Osteocyte (in vitro differentiated cells): ENCODE measurements at regions not wholly inside any gene's neighbourhood (a gene's known extent, or its start where the extent isn't known, plus 50 kb on each side); places are given as distances from the start of the nearest gene placed in this dataset.

Experiments
- DNase-seq: peaks from one replicate; pipeline ENCODE4 v3.0.0; 2021; ENCODE audit warnings: mixed read lengths; ENCODE audit not compliant: unreplicated experiment; ENCODE audit errors: extremely low spot score
- H3K27ac Mint-ChIP-seq: one replicate; pipeline ENCODE4 v1.8.0; 2021; ENCODE audit warnings: mild to moderate bottlenecking, mixed read lengths; ENCODE audit not compliant: unreplicated experiment
- H3K27me3 Mint-ChIP-seq: one replicate; pipeline ENCODE4 v1.8.0; 2021; ENCODE audit warnings: mixed read lengths; ENCODE audit not compliant: unreplicated experiment
- H3K36me3 Mint-ChIP-seq: one replicate; pipeline ENCODE4 v1.8.0; 2021; ENCODE audit warnings: mixed read lengths; ENCODE audit not compliant: unreplicated experiment
- H3K4me1 Mint-ChIP-seq: one replicate; pipeline ENCODE4 v1.8.0; 2021; ENCODE audit warnings: mixed read lengths; ENCODE audit not compliant: unreplicated experiment
- H3K4me3 Mint-ChIP-seq: one replicate; pipeline ENCODE4 v1.8.0; 2021; ENCODE audit warnings: mild to moderate bottlenecking, moderate library complexity, mixed read lengths; ENCODE audit not compliant: unreplicated experiment
- H3K9me3 Mint-ChIP-seq: one replicate; pipeline ENCODE4 v1.8.0; 2021; ENCODE audit warnings: mixed read lengths; ENCODE audit not compliant: unreplicated experiment
- CTCF ChIP-seq: fragments of 200-600 bp; sonication (generic); IDR thresholded peaks from 2 replicates; pipeline ENCODE4 v1.5.0; 2021; ENCODE audit warnings: antibody characterized with exemption, mild to moderate bottlenecking, moderate library complexity

GRCh38 chr14:39712293-39712999 is 280.2 kb upstream of the FBXO33 start:
- no peak for TF ChIP-seq CTCF
- Mint-ChIP-seq H3K27me3 (no peaks in the 10 kb centered on the region), H3K36me3 (no peaks in the 10 kb centered on the region), H3K4me1 (no peaks in the 10 kb centered on the region), H3K27ac (no peak overlapping the region), H3K9me3 (peaks cover 9% of the 10 kb centered on the region), H3K4me3 (no peak overlapping the region)
- DNase-seq, result no peak

- Mint-ChIP-seq H3K27ac (no peak overlapping the region), H3K36me3 (no peaks in the 10 kb centered on the region), H3K27me3 (no peaks in the 10 kb centered on the region), H3K9me3 (peaks cover 15% of the 10 kb centered on the region), H3K4me3 (no peak overlapping the region), H3K4me1 (no peaks in the 10 kb centered on the region)
- DNase-seq, result no peak
- no peak for TF ChIP-seq CTCF
Observed at GRCh38 chr14:39704594-39704993, 272.4 kb upstream of the FBXO33 start.

- no peak for DNase-seq
- Mint-ChIP-seq H3K36me3 (no peaks in the 10 kb centered on the region), H3K27me3 (no peaks in the 10 kb centered on the region), H3K4me1 (no peaks in the 10 kb centered on the region), H3K9me3 (peaks cover 14% of the 10 kb centered on the region), H3K4me3 (no peak overlapping the region), H3K27ac (no peak overlapping the region)
- TF ChIP-seq CTCF, result no peak
Observed at GRCh38 chr14:39694341-39694740, 262.1 kb upstream of the FBXO33 start.

GRCh38 chr14:39683691-39684260 is 251.5 kb upstream of the FBXO33 start:
- Mint-ChIP-seq H3K4me3 (no peak overlapping the region), H3K27me3 (no peaks in the 10 kb centered on the region), H3K36me3 (no peaks in the 10 kb centered on the region), H3K9me3 (no peaks in the 10 kb centered on the region), H3K27ac (no peak overlapping the region), H3K4me1 (no peaks in the 10 kb centered on the region)
- no peak for DNase-seq
- no peak for TF ChIP-seq CTCF

GRCh38 chr14:39682582-39682981 is 250.3 kb upstream of the FBXO33 start:
- no peaks in the 10 kb centered on the region for H3K9me3 Mint-ChIP-seq
- H3K4me3 Mint-ChIP-seq, result no peak overlapping the region
- no peak for DNase-seq
- H3K27ac Mint-ChIP-seq, result no peak overlapping the region
- no peaks in the 10 kb centered on the region for H3K27me3 Mint-ChIP-seq
- H3K4me1 Mint-ChIP-seq, result no peaks in the 10 kb centered on the region
- TF ChIP-seq CTCF, result no peak
- no peaks in the 10 kb centered on the region for H3K36me3 Mint-ChIP-seq
